Panc1 (cell line): ENCODE measurements at regions not wholly inside any gene's neighbourhood (a gene's known extent, or its start where the extent isn't known, plus 50 kb on each side); places are given as distances from the start of the nearest gene placed in this dataset.

Experiments
- ATAC-seq: fragments of 200-7000 bp; cut with Tn5 transposase; 2 replicates; pipeline ENCODE4 v1.9.1; 2020; ENCODE audit warnings: mild to moderate bottlenecking, moderate library complexity
- BruUV-seq: library from RNA; stranded (reverse); fragments of 400-500 nt; replicated peaks from 2 replicates; lab custom pipeline; 2021; lab: Mats Ljungman, UMichigan
- CTCF ChIA-PET: fragments of 300-600 bp; sonication (Branson Sonifier 250); formaldehyde crosslinking; loops from one replicate; lab custom pipeline; 2022; ENCODE audit warnings: antibody characterized with exemption; lab: Charles Lee
- POLR2A ChIA-PET: fragments of 300-600 bp; sonication (Branson Sonifier 250); formaldehyde crosslinking; loops from one replicate; lab custom pipeline; 2022; ENCODE audit warnings: antibody characterized with exemption; lab: Charles Lee
- DNase-seq: peaks from one replicate; pipeline ENCODE4 v3.0.0-alpha.2; 2010; ENCODE audit warnings: low read depth, low spot score
- H3K27ac ChIP-seq: 2 replicates; pipeline ENCODE4 v1.5.1; 2011; ENCODE audit warnings: mild to moderate bottlenecking, low read length, inconsistent platforms
- H3K27me3 ChIP-seq: fragments of 200-500 bp; sonication (Bioruptor generic); 2 replicates; pipeline ENCODE4 v1.6.0; 2014; ENCODE audit warnings: low read length, inconsistent platforms; ENCODE audit not compliant: control insufficient read depth, insufficient read depth
- H3K36me3 ChIP-seq: fragments of 200-500 bp; sonication (Bioruptor generic); 2 replicates; pipeline ENCODE4 v1.5.1; 2014; ENCODE audit warnings: inconsistent platforms, mild to moderate bottlenecking, low read length, moderate library complexity; ENCODE audit not compliant: control insufficient read depth, insufficient read depth
- H3K4me1 ChIP-seq: 2 replicates; pipeline ENCODE4 v1.5.1; 2011; ENCODE audit warnings: inconsistent platforms, mild to moderate bottlenecking, low read length, moderate library complexity; ENCODE audit not compliant: control insufficient read depth, insufficient read depth
- H3K4me3 ChIP-seq, 2 experiments: 2 replicates each; pipeline ENCODE4 v1.5.1; 2011 to 2012; ENCODE audit warnings: low read depth in 2 of 2, low read length in 2 of 2, mild to moderate bottlenecking in 2 of 2, inconsistent platforms in 1 of 2, moderate library complexity in 1 of 2
- H3K9me3 ChIP-seq: fragments of 200-500 bp; sonication (Bioruptor generic); 2 replicates; pipeline ENCODE4 v1.5.1; 2014; ENCODE audit warnings: low read depth, mild to moderate bottlenecking, inconsistent platforms, low read length, moderate library complexity; ENCODE audit not compliant: control insufficient read depth, insufficient read depth
- POLR2AphosphoS5 ChIP-seq: IDR thresholded peaks from 2 replicates; pipeline ENCODE4 v1.6.1; 2012; ENCODE audit warnings: mild to moderate bottlenecking, low read depth, low read length, moderate library complexity
- SIN3A ChIP-seq: IDR thresholded peaks from 2 replicates; pipeline ENCODE4 v1.6.1; 2012; ENCODE audit warnings: low read depth, mild to moderate bottlenecking, low read length, moderate library complexity, borderline replicate concordance; ENCODE audit not compliant: insufficient read depth
- TCF7L2 ChIP-seq: IDR thresholded peaks from 2 replicates; pipeline ENCODE4 v1.6.1; 2011; ENCODE audit warnings: mild to moderate bottlenecking, low read depth, low read length, inconsistent platforms
- in situ Hi-C: cut with HindIII; loops from 2 replicates; pipeline ENCODE4 v1.10.0; 2016; ENCODE audit warnings: low sequenced_read_pairs, low pct_unique_long_range_greater_than_20kb
- intact Hi-C: fragments of 100-400 bp; cut with micrococcal nuclease; formaldehyde crosslinking; loops from one replicate; pipeline ENCODE4 v1.10.0; 2022; ENCODE audit not compliant: unreplicated experiment
- TF ChIP-seq, protein P1 (sequence below): fragments of 450-650 bp; IDR thresholded peaks from 2 replicates; pipeline ENCODE4 v1.5.1; 2017; ENCODE audit warnings: mild to moderate bottlenecking
- TF ChIP-seq, protein P2 (sequence below), 2 experiments: IDR thresholded peaks; 2 replicates each; pipeline ENCODE4 v1.6.1; 2011 to 2012; ENCODE audit warnings: low read depth in 2 of 2, control low read depth in 1 of 2, low read length in 1 of 2, mild to moderate bottlenecking in 1 of 2, moderate library complexity in 1 of 2; ENCODE audit not compliant: insufficient read depth in 1 of 2

DNA sequence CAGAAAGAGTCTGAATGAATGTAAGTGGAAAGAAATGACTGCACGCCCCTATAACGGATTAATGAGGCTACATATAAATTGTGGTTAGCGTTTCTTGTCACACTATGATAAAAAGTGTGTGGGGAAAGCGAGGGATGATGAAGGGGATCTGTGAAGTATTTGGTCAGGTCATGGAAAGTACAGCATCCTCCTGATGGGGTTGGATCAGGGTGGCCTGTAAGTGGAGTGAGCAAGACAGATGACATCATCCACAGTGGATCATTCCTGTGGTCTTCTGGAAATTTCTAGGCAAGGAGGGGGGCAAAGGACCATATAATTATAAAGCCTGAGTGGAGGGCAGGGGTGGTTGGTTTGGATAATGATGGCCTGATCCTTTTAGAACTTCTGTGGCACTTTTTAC, 606.0 kb downstream of the INHBA start:
- no peak overlapping the region for H3K4me3 ChIP-seq
- H3K36me3 ChIP-seq = no peaks in the 10 kb centered on the region
- H3K4me1 ChIP-seq = no peaks in the 10 kb centered on the region; the same call in 1 of the 2 replicates
- in situ Hi-C loops = no loop called here
- ATAC-seq (no peak), DNase-seq (no peak)
- ChIA-PET POLR2A (no interaction called here), CTCF (no interaction called here)
- H3K9me3 ChIP-seq = no peaks in the 10 kb centered on the region
- no peaks in the 10 kb centered on the region for H3K27me3 ChIP-seq
- TF ChIP-seq, protein P1, sequence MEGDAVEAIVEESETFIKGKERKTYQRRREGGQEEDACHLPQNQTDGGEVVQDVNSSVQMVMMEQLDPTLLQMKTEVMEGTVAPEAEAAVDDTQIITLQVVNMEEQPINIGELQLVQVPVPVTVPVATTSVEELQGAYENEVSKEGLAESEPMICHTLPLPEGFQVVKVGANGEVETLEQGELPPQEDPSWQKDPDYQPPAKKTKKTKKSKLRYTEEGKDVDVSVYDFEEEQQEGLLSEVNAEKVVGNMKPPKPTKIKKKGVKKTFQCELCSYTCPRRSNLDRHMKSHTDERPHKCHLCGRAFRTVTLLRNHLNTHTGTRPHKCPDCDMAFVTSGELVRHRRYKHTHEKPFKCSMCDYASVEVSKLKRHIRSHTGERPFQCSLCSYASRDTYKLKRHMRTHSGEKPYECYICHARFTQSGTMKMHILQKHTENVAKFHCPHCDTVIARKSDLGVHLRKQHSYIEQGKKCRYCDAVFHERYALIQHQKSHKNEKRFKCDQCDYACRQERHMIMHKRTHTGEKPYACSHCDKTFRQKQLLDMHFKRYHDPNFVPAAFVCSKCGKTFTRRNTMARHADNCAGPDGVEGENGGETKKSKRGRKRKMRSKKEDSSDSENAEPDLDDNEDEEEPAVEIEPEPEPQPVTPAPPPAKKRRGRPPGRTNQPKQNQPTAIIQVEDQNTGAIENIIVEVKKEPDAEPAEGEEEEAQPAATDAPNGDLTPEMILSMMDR = no peak
- TF ChIP-seq POLR2AphosphoS5 (no peak), TCF7L2 (no peak), SIN3A (no peak)
- TF ChIP-seq, protein P2, sequence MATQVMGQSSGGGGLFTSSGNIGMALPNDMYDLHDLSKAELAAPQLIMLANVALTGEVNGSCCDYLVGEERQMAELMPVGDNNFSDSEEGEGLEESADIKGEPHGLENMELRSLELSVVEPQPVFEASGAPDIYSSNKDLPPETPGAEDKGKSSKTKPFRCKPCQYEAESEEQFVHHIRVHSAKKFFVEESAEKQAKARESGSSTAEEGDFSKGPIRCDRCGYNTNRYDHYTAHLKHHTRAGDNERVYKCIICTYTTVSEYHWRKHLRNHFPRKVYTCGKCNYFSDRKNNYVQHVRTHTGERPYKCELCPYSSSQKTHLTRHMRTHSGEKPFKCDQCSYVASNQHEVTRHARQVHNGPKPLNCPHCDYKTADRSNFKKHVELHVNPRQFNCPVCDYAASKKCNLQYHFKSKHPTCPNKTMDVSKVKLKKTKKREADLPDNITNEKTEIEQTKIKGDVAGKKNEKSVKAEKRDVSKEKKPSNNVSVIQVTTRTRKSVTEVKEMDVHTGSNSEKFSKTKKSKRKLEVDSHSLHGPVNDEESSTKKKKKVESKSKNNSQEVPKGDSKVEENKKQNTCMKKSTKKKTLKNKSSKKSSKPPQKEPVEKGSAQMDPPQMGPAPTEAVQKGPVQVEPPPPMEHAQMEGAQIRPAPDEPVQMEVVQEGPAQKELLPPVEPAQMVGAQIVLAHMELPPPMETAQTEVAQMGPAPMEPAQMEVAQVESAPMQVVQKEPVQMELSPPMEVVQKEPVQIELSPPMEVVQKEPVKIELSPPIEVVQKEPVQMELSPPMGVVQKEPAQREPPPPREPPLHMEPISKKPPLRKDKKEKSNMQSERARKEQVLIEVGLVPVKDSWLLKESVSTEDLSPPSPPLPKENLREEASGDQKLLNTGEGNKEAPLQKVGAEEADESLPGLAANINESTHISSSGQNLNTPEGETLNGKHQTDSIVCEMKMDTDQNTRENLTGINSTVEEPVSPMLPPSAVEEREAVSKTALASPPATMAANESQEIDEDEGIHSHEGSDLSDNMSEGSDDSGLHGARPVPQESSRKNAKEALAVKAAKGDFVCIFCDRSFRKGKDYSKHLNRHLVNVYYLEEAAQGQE (IDR thresholded peaks at IDR 0.05; ENCODE audit: insufficient read depth in 1 of 2, low read depth in 2 of 2, low read length in 1 of 2) = no peak
- BruUV-seq = no TSS peak
- H3K27ac ChIP-seq = no peak overlapping the region
- intact Hi-C loops = no loop called here

DNA sequence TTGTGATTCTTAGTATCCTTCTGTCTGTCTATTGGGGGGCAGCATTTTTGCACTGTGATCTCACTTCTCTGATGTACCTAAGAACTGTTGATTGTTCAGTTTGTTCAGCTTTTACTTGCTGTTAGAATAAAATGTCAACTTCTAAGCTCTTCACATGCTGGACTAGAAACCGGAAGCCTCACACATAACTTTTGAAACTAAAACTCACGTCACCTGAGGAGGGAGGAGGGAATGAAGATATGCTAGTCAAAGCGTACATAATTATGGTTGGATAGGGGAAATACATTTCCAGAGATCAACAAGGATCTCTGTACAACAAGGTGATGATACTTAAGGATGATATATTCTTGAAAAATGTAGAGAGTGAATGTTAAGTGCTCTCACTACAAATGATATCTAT, 609.7 kb downstream of the INHBA start:
- CTCF ChIA-PET = no interaction called here
- H3K36me3 ChIP-seq = no peaks in the 10 kb centered on the region
- no peak overlapping the region for H3K27ac ChIP-seq
- ATAC-seq (no peak), DNase-seq (no peak)
- no peaks in the 10 kb centered on the region; the same call in 1 of the 2 replicates for H3K4me1 ChIP-seq
- H3K27me3 ChIP-seq = no peaks in the 10 kb centered on the region
- TF ChIP-seq TCF7L2 = no peak
- TF ChIP-seq, protein P1 = no peak
- no peak for TF ChIP-seq SIN3A
- TF ChIP-seq, protein P2 (IDR thresholded peaks at IDR 0.05; ENCODE audit: insufficient read depth in 1 of 2, low read depth in 2 of 2, low read length in 1 of 2) = no peak
- TF ChIP-seq POLR2AphosphoS5 = no peak
- POLR2A ChIA-PET = interaction anchor here (0.6 kb wide), 1 partner anchor 802 kb away, joined by 3 read pairs; no protein-coding TSS in a partner anchor
- no TSS peak for BruUV-seq
- intact Hi-C loops (no loop called here), in situ Hi-C loops (no loop called here)
- H3K4me3 ChIP-seq = no peak overlapping the region
- H3K9me3 ChIP-seq = peaks cover 6% of the 10 kb centered on the region; the same call in 1 of the 2 replicates
